ENCODE measurements at regions not wholly inside any gene's neighbourhood (a gene's known extent, or its start where the extent isn't known, plus 50 kb on each side); places are given as distances from the start of the nearest gene placed in this dataset.

GRCh38 chr1:168920456-168921094 is 185.9 kb upstream of the ATP1B1 start:
- no peak for DNase-seq

GRCh38 chr1:168921629-168922028 is 184.9 kb upstream of the ATP1B1 start:
- no peak for DNase-seq

GRCh38 chr1:168923521-168924136 is 182.9 kb upstream of the ATP1B1 start:
- DNase-seq, result no peak

- no peak for DNase-seq
Observed at GRCh38 chr1:168924976-168925375, 181.5 kb upstream of the ATP1B1 start.

GRCh38 chr1:168926236-168926635 is 180.3 kb upstream of the ATP1B1 start:
- DNase-seq, result no peak

- no peak for DNase-seq
Observed at GRCh38 chr1:168932539-168932938, 174.0 kb upstream of the ATP1B1 start.

- DNase-seq, result no peak
Observed at GRCh38 chr1:168933141-168933805, 173.2 kb upstream of the ATP1B1 start.

- no peak for DNase-seq
Observed at GRCh38 chr1:168939110-168939946, 167.2 kb upstream of the ATP1B1 start.

- DNase-seq, result no peak
Observed at GRCh38 chr1:168939947-168940223, 166.6 kb upstream of the ATP1B1 start.

GRCh38 chr1:168941640-168942039 is 164.8 kb upstream of the ATP1B1 start:
- DNase-seq, result no peak

- no peak for DNase-seq
Observed at GRCh38 chr1:168942165-168942564, 164.3 kb upstream of the ATP1B1 start.

- DNase-seq, result no peak
Observed at GRCh38 chr1:168945870-168946269, 160.6 kb upstream of the ATP1B1 start.

- DNase-seq, result no peak
Observed at GRCh38 chr1:168947041-168947440, 159.4 kb upstream of the ATP1B1 start.

- no peak for DNase-seq
Observed at GRCh38 chr1:168949672-168950071, 156.8 kb upstream of the ATP1B1 start.

GRCh38 chr1:168957818-168958217 is 148.7 kb upstream of the ATP1B1 start:
- no peak for DNase-seq

- no peak for DNase-seq
Observed at GRCh38 chr1:168958562-168959289, 147.8 kb upstream of the ATP1B1 start.

GRCh38 chr1:168959382-168959781 is 147.1 kb upstream of the ATP1B1 start:
- no peak for DNase-seq

GRCh38 chr1:168960114-168960513 is 146.4 kb upstream of the ATP1B1 start:
- DNase-seq, result no peak

- no peak for DNase-seq
Observed at GRCh38 chr1:168960595-168960994, 145.9 kb upstream of the ATP1B1 start.

- DNase-seq, result no peak
Observed at GRCh38 chr1:168963601-168964000, 142.9 kb upstream of the ATP1B1 start.

GRCh38 chr1:168964478-168964877 is 142.0 kb upstream of the ATP1B1 start:
- no peak for DNase-seq

- no peak for DNase-seq
Observed at GRCh38 chr1:168966217-168966616, 140.3 kb upstream of the ATP1B1 start.

- DNase-seq, result no peak
Observed at GRCh38 chr1:168966636-168967035, 139.9 kb upstream of the ATP1B1 start.

Measured in KG1 (cell line).